IPS-NIHi11 (cell line): ENCODE measurements at regions not wholly inside any gene's neighbourhood (a gene's known extent, or its start where the extent isn't known, plus 50 kb on each side); places are given as distances from the start of the nearest gene placed in this dataset.
"Not testable (repeated sequence)": the region's sequence is repeated elsewhere in the genome, so short reads cannot be mapped to it uniquely, and the experiment has no call there.

Source experiments
- DNase-seq: peaks from one replicate; pipeline ENCODE4 v3.0.0; 2012; ENCODE audit warnings: mixed read lengths, low spot score

- DNase-seq, result no peak
Measured at GRCh38 chr6:48512390-48512789, 401.4 kb upstream of the PTCHD4 start.

DNA sequence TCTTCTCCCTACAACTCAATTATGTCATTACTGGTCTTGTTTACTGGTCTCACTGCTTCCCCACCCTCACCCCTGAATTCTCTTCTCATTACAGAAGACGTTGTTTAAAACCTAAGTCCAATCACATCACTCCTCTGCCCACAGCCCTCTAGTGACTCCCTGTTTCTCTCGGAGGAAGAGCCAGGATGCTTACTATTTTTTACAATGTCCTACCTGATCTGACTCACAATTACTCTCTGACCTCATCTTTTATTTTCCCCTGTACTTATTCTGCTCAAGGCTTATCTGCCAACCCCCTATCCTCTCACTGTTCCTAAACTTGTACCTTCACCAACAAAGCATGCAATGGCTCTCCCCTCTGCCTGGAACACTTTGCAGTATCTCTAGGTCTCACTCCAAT lies 400.4 kb upstream of the PTCHD4 start:
- DNase-seq, result no peak

- DNase-seq, result no peak
Measured at GRCh38 chr6:48505621-48506020, 394.6 kb upstream of the PTCHD4 start.

DNA sequence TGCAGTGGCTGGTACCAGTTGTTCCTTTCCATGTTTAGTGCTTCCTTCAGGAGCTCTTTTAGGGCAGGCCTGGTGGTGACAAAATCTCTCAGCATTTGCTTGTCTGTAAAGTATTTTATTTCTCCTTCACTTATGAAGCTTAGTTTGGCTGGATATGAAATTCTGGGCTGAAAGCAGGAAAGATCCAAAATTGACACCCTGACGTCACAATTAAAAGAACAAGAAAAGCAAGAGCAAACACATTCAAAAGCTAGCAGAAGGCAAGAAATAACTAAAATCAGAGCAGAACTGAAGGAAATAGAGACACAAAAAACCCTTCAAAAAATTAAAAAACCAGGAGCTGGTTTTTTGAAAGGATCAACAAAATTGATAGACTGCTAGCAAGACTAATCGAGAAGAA lies 382.4 kb upstream of the PTCHD4 start:
- DNase-seq, result not testable (repeated sequence)

GRCh38 chr6:48490658-48491057 lies 379.7 kb upstream of the PTCHD4 start:
- no peak for DNase-seq

DNA sequence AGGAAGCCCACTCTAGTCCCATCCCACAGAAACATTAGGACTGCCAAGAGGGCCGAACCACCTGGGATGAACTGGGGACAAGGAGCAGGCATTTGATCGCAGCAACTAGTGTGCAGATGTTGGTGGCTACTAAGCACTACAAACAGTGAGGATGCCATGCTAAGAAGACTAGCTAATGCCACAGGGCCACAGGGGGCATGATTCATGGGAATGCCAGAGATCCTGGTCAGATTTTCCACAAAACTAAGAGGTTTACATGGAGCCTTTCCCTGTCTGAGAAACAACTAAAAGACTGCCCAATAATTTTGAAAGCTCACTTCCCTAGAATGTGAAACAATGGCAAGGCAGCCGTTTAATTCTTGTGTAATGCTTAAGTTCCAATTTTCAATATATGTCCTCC lies 375.9 kb upstream of the PTCHD4 start:
- no peak for DNase-seq

GRCh38 chr6:48486373-48486772 lies 375.4 kb upstream of the PTCHD4 start:
- DNase-seq, result no peak

DNA sequence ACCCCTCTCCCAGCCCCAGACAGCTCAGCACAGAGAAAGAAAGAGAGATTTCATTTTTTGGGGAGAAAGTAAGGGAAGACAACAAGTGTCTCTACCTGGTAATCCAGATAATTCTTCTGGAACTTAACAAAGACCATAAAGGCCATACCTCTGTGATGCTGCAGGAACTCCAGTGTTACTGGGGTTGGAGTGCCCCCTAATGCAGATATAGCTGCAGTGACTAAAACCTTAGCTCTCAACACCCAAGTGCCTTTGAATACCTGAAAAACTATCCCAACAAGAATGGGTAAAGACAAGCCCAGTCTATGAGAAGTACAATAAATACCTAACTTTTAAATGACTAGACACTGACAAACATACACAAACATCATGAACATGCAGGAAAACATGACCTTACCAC lies 365.3 kb upstream of the PTCHD4 start:
- peak; percentile 8 for DNase-seq

- no peak for DNase-seq
Measured at GRCh38 chr6:48475275-48475674, 364.3 kb upstream of the PTCHD4 start.

- DNase-seq, result no peak
Measured at GRCh38 chr6:48474830-48475229, 363.8 kb upstream of the PTCHD4 start.

- no peak for DNase-seq
Measured at GRCh38 chr6:48474136-48474535, 363.1 kb upstream of the PTCHD4 start.

GRCh38 chr6:48472535-48472934 lies 361.5 kb upstream of the PTCHD4 start:
- DNase-seq, result no peak

DNA sequence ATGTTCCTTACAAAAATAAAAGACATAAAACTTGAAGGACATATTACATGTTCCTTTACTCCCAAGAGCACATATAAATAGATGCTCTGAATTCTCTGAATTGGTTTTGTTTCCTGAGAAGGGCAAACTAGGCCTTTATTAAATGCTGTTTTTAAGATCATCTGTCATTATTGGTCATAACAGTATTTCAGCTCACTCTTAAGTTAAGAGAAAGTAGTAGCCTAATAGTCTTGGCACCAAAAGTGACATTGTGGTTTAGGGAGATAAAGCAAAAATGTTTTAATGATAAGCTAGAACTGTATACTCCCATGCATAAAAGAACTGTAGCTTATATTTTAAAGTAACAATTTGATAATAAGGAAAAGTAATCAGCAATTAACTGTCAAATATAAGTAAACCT lies 361.1 kb upstream of the PTCHD4 start:
- no peak for DNase-seq

GRCh38 chr6:48471326-48471725 lies 360.3 kb upstream of the PTCHD4 start:
- no peak for DNase-seq

- no peak for DNase-seq
Measured at GRCh38 chr6:48449002-48449401, 338.0 kb upstream of the PTCHD4 start.

GRCh38 chr6:48447251-48447650 lies 336.3 kb upstream of the PTCHD4 start:
- no peak for DNase-seq

DNA sequence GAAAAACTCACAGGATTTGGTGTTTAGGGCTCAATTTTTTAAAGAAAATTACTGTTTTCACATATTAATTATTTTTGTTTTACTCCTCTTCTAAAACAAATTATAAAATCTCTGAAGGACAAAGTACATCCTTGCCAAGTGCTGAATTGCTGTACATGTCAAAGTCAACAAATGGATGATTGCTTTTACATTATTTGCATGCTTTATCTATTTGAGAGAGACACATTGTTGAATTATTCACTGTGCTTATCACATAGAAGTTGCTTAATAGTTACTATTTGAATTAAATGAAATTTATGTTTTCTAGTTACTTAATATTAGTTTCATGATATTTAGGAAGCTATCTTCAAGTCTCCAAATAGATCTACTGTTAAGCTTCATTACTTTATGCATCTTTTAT lies 318.6 kb upstream of the PTCHD4 start:
- DNase-seq, result no peak

GRCh38 chr6:48429021-48429420 lies 318.0 kb upstream of the PTCHD4 start:
- DNase-seq, result no peak

GRCh38 chr6:48426636-48427035 lies 315.6 kb upstream of the PTCHD4 start:
- DNase-seq, result no peak

GRCh38 chr6:48423640-48424365 lies 312.8 kb upstream of the PTCHD4 start:
- no peak for DNase-seq

- DNase-seq, result no peak
Measured at GRCh38 chr6:48419992-48420391, 309.0 kb upstream of the PTCHD4 start.

GRCh38 chr6:48417927-48418326 lies 306.9 kb upstream of the PTCHD4 start:
- DNase-seq, result no peak

DNA sequence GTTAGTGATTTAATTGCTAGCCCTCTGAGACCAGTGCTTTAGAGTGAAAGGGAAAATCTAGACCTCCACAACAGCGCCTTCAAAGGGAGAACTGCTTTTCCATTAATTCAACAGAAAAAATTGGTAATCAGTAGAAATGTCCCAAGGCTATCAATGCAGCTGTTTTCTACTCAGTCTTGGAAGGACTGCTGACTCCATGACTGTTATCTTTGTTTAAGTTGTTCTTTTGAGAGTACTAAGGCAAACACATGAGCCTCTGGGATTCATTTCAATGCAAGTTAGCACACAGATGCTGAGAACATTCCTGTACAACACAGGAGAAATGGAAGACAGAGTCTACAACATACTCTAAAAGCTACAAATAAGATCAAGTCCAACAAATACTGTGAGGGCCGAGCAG lies 301.7 kb upstream of the PTCHD4 start:
- DNase-seq, result no peak

DNA sequence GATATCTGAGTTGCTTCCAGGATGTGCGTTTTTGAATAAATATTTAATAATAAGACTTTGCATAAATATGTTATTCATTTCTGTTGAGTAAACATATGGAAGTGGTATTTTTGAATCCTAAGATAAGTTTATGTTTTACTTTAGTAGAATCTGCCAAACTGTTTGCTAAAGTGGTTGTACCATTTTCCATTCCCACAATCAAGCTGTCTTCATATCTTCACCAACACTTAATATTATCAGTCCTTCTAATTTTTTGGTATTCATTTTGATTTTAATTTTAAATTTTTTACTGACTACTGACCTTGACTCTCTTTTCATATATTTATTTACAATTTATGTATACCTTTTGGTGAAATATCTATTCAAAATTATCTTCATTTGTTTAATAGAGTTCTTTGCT lies 293.9 kb upstream of the PTCHD4 start:
- no peak for DNase-seq

GRCh38 chr6:48403587-48403986 lies 292.6 kb upstream of the PTCHD4 start:
- DNase-seq, result no peak
